ENCODE measurements at regions not wholly inside any gene's neighbourhood (a gene's known extent, or its start where the extent isn't known, plus 50 kb on each side); places are given as distances from the start of the nearest gene placed in this dataset.

GRCh38 chr6:103982574-103982973, 877.1 kb downstream of the HACE1 start:
- Mint-ChIP-seq H3K27ac (no peak overlapping the region), H3K36me3 (ENCODE audit: low read depth) (no peaks in the 10 kb centered on the region), H3K9me3 (peaks cover 4% of the 10 kb centered on the region), H3K27me3 (ENCODE audit: low read depth, poor library complexity) (no peaks in the 10 kb centered on the region), H3K4me3 (no peak overlapping the region), H3K4me1 (no peaks in the 10 kb centered on the region)
- DNase-seq = no peak
- no peak for TF ChIP-seq CTCF (IDR thresholded peaks at IDR 0.05)

DNA sequence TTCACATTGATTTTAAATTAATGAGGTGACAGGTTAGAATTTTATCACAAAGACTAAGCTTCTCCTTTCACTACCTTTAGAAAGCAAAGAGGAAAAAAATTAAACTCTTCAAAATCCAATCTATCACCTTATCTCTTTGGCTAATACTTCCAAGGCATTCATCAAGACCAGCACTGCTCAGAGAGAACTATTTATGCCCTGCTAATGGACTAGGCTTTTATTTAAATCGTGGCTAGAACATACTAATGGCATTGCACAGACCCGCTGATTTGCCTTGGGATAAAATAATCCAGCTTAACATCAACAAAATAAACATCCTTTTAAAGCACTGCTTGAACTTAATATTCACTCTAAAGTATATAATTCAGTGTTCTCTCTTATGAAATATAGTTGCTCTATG, 880.4 kb downstream of the HACE1 start:
- Mint-ChIP-seq H3K27me3 (ENCODE audit: low read depth, poor library complexity) (no peaks in the 10 kb centered on the region), H3K4me1 (no peaks in the 10 kb centered on the region), H3K4me3 (no peak overlapping the region), H3K9me3 (peaks cover 4% of the 10 kb centered on the region), H3K27ac (no peak overlapping the region), H3K36me3 (ENCODE audit: low read depth) (no peaks in the 10 kb centered on the region)
- DNase-seq = no peak
- TF ChIP-seq CTCF (IDR thresholded peaks at IDR 0.05) = no peak

DNA sequence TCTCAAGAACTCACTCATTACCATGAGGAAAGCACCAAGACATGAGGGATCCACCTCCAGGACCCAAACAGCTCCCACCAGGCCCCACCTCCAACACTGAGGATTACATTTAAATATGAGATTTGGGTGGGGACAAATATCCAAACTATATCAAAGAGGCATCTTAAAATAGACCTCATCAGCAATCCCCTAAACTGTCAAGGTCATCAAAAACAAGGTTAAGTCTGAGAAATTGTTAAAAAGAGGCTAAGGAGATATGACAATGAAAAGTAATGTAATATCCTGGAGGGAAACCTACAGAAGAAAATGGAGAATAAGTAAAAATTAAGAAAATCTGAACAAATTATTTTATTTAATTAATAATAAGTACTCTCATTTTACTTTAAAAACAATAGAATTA, 922.3 kb downstream of the HACE1 start:
- Mint-ChIP-seq H3K9me3 (no peaks in the 10 kb centered on the region), H3K27ac (no peak overlapping the region), H3K4me3 (no peak overlapping the region), H3K36me3 (ENCODE audit: low read depth) (no peaks in the 10 kb centered on the region), H3K27me3 (ENCODE audit: low read depth, poor library complexity) (no peaks in the 10 kb centered on the region), H3K4me1 (no peaks in the 10 kb centered on the region)
- no peak for TF ChIP-seq CTCF (IDR thresholded peaks at IDR 0.05)
- no peak for DNase-seq

DNA sequence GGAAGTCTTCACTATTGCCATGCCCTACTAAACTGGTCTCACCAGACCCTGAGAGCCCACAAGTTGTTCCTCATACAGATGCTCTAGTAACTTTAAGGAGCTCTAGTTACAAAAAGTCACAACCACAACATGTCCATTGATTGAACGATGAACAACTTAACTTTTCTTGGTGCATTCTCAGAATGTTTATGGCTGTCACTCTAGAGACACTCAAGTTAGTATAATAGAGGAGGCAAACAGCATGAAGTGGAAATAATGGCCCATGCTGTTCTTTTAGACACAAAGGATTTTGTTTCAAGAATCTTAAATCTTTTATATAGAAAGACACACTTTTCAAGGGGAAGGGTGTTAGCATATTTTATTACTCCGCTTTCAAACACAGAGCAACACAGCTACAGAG, 934.4 kb downstream of the HACE1 start:
- Mint-ChIP-seq H3K4me3 (no peak overlapping the region), H3K4me1 (no peaks in the 10 kb centered on the region), H3K27ac (no peak overlapping the region), H3K9me3 (peaks cover 14% of the 10 kb centered on the region), H3K27me3 (ENCODE audit: low read depth, poor library complexity) (no peaks in the 10 kb centered on the region), H3K36me3 (ENCODE audit: low read depth) (no peaks in the 10 kb centered on the region)
- DNase-seq = no peak
- no peak for TF ChIP-seq CTCF (IDR thresholded peaks at IDR 0.05)

GRCh38 chr6:103910018-103910417, 949.7 kb downstream of the HACE1 start:
- no peaks in the 10 kb centered on the region for H3K4me1 Mint-ChIP-seq
- no peaks in the 10 kb centered on the region for H3K36me3 Mint-ChIP-seq (ENCODE audit: low read depth)
- no peak overlapping the region for H3K4me3 Mint-ChIP-seq
- H3K27ac Mint-ChIP-seq = no peak overlapping the region
- peaks cover 18% of the 10 kb centered on the region for H3K9me3 Mint-ChIP-seq
- H3K27me3 Mint-ChIP-seq (ENCODE audit: low read depth, poor library complexity) = no peaks in the 10 kb centered on the region
- no peak for TF ChIP-seq CTCF (IDR thresholded peaks at IDR 0.05)
- no peak for DNase-seq

DNA sequence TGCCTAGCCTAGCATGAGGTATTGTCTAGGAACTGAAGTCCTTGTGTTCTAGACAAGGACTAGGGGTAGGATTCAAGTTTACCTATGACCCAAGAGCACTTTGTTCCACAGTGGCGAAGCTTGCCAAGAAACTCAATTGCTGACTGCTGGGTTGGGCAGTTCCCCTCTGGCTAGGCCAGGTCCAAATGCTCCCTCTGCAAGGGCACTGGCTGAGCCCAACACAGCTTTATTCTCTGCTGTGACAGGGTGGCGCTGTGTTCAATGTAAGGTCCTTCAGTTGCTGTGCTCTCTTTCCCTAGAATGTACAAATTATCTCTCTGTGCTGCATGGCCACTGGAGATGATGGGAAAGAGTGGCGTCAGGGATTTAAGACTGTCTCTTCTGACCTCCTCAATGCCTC, 950.8 kb downstream of the HACE1 start:
- DNase-seq = no peak
- H3K9me3 Mint-ChIP-seq = peaks cover 18% of the 10 kb centered on the region
- H3K27ac Mint-ChIP-seq = no peak overlapping the region
- no peaks in the 10 kb centered on the region for H3K27me3 Mint-ChIP-seq (ENCODE audit: low read depth, poor library complexity)
- TF ChIP-seq CTCF (IDR thresholded peaks at IDR 0.05) = no peak
- H3K36me3 Mint-ChIP-seq (ENCODE audit: low read depth) = no peaks in the 10 kb centered on the region
- no peaks in the 10 kb centered on the region for H3K4me1 Mint-ChIP-seq
- no peak overlapping the region for H3K4me3 Mint-ChIP-seq

Data from nephron progenitor cell (in vitro differentiated cells).